HL-60/S4 treated with retinoic acid at 250 ng/mL for 4 days and 3 days (cell line): ENCODE measurements at regions not wholly inside any gene's neighbourhood (a gene's known extent, or its start where the extent isn't known, plus 50 kb on each side); places are given as distances from the start of the nearest gene placed in this dataset.
"Not testable (repeated sequence)": the region's sequence is repeated elsewhere in the genome, so short reads cannot be mapped to it uniquely, and the experiment has no call there.

ENCODE experiments used
- in situ Hi-C: fragments of 300-500 bp; cut with MboI; formaldehyde crosslinking; loops from 2 replicates; pipeline ENCODE4 v1.7.0; 2022; ENCODE audit warnings: low sequenced_read_pairs

DNA sequence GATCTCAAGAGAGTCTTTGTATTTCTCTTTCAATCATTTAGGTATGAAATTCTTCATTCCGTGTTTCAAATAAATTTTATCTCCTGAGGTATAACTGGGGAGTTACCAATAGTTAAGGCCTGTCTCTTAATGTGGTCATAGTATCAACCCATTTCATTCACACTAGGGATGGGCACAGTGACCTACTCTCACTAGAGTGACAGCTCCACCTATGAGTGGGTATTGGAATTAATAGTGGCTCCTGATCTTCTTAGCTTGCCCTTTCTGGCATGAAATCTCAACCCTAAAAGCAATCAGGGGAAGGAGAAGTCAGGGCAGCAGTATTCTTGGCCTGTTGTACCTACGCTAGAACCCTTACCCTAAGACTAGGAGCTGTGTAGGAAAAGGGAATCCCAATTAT lies 507.7 kb downstream of the FAM181B start:
- in situ Hi-C loops = loop anchor here (25.0 kb wide), 1 partner anchor 589 kb away; no protein-coding TSS in a partner anchor

GRCh38 chr11:82225502-82225901 lies 508.2 kb downstream of the FAM181B start:
- in situ Hi-C loops = loop anchor here (25.0 kb wide), 1 partner anchor 588 kb away; no protein-coding TSS in a partner anchor

DNA sequence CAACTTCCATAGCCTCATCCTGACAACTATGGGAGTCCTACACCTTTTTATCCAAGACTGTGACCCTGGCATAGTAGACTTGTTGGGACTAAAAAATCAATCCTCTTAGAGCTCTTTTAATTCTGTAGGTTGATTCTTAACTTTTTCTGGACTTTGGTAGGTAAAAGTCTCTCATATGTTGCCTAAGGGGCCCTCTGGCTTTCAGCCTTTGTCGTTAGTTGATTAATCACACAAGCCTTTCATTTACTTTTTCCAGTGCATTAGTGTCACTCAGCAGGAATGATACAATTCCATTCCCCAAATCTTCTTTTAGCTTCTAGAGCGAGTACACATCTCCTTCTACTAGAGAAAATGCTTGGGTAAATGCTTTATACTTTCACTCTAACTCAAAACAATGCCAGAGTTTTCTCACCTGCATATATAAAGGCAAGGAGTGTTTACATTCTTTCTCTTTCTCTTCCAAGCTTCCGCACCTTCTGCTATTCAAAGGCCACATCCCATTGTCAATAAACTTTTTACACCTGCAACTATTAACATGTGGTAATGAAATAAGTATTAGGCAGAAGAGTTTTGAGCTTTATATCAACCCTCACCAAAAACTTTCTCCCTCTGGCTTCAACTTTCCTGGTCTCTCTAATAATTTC lies 516.6 kb downstream of the FAM181B start:
- in situ Hi-C loops = no loop called here

DNA sequence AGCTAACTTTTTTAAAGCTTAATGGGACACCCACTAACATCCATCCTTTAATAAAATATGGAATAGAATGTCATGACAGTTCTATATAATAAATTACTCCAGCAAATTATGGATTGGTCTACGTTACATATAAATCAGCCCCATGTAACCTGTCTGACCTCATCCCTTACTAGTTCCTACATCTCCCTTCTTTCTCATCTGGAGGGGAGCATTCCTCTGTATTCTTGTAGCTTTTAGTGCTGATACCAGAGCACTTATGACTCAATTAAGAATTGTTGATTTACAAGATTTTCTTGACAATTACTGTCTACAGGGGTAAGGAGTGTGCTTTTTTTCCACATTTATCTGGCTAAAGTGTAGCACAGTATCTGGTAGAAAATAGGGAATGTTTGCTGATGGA lies 523.7 kb downstream of the FAM181B start:
- in situ Hi-C loops = no loop called here

GRCh38 chr11:82195283-82195682 lies 538.4 kb downstream of the FAM181B start:
- in situ Hi-C loops = no loop called here

- in situ Hi-C loops = no loop called here
Observed at GRCh38 chr11:82194521-82194920, 539.1 kb downstream of the FAM181B start.

DNA sequence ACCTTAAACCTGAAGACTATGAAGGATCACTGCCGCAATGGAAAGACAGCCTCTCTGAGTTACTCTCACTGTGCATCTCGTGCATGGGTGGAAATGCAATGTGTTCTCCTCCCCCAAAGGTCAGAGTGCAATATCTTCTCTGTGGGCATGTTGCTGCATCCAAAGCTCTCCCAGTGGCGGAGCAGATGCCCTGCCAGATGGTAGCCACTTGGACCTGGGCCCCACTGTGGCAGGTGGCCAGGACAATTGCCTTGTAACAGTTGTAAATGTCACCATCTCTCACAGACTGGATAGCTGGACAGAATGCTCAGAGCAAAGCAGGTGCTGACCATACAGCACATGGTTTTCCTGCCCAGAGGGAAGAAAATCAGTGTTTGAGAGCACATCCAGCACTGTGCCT lies 542.0 kb downstream of the FAM181B start:
- in situ Hi-C loops = no loop called here

DNA sequence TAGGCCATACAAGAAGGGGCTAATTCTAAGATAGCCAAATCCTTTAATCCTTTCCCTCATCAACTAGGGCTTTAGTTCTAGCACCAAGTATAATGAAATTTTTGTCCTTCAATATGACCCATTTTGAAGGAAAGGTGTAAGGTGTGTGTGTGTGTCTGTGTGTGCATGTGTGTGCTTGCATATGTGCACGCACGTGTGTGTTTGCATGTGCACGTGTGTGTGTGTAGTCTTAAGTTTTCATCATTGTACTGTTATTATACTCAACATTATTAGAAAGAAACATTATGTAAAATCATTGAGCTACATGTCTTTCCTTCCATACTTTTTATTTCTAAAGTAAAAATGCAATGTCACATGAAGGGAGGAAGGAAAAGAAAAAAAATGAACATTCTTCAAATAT lies 547.7 kb downstream of the FAM181B start:
- in situ Hi-C loops = no loop called here

GRCh38 chr11:82184966-82185365 lies 548.7 kb downstream of the FAM181B start:
- in situ Hi-C loops = no loop called here

- in situ Hi-C loops = no loop called here
Observed at GRCh38 chr11:82183346-82183745, 550.3 kb downstream of the FAM181B start.

DNA sequence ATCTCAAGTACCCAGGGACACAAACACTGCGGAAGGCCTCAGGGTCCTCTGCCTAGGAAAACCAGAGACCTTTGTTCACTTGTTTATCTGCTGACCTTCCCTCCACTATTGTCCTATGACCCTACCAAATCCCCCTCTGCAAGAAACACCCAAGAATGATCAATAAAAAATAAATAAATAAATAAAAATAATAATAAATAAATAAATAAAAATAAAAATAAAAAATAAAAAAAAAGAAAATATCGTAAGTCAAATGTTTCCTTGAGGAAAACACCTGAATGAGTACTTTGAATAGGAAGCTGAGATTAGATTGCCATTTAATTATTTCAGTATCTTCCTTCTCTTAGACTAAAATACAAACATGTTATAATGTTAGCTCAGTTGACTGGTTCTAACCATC lies 551.0 kb downstream of the FAM181B start:
- in situ Hi-C loops = not testable (repeated sequence)

DNA sequence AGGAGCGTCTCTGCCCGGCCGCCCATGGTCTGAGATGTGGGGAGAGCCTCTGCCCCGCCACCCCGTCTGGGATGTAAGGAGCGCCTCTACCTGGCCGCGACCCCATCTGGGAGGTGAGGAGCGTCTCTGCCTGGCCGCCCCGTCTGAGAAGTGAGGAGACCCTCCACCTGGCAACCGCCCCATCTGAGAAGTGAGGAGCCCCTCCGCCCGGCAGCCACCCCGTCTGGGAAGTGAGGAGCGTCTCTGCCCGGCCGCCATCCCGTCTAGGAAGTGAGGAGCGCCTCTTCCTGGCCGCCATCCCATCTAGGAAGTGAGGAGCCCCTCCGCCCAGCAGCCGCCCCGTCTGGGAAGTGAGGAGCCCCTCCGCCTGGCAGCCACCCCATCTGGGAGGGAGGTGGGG lies 551.9 kb downstream of the FAM181B start:
- in situ Hi-C loops = not testable (repeated sequence)

- in situ Hi-C loops = no loop called here
Observed at GRCh38 chr11:82176945-82177344, 556.7 kb downstream of the FAM181B start.

DNA sequence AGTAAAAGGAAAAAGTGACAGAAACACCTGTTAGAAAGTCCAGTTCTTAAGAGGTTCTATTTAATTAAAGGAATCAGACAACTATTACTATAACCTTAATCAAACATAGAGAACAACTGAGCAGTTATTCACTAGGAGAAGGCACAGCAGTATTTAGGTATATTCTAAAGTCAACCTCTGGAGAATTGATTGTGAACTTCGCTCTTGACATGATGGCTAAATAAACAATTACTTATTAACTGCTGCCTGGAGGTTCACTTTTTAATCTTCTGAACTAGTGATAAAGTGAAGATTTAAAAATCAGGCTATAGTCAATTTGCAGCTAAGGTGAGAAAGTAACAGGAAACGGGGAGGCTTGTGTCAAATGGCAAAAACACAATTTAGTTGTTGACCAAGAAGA lies 557.3 kb downstream of the FAM181B start:
- in situ Hi-C loops = no loop called here

GRCh38 chr11:82174610-82175009 lies 559.1 kb downstream of the FAM181B start:
- in situ Hi-C loops = no loop called here

- in situ Hi-C loops = no loop called here
Observed at GRCh38 chr11:82146789-82147188, 586.9 kb downstream of the FAM181B start.

DNA sequence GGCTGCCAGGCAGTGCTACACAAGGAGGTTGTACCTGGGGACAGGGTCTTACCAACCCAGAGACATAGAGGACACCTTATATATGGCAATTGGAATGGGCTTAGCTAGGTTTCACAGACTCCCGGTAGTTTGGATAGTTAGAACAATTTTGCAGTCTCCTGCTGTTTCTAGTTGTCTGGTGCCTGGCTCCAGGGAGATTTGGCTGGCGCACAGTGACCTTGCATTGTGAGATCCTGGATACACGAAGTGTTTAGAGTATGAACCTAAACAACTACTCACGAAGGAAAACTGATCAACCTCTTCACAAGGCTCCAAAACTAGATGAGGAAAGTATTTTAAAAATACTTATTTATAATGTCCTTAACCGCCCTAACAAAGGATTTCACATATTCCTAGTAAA lies 614.7 kb downstream of the FAM181B start:
- in situ Hi-C loops = no loop called here

- in situ Hi-C loops = no loop called here
Observed at GRCh38 chr11:82117362-82117761, 616.3 kb downstream of the FAM181B start.

DNA sequence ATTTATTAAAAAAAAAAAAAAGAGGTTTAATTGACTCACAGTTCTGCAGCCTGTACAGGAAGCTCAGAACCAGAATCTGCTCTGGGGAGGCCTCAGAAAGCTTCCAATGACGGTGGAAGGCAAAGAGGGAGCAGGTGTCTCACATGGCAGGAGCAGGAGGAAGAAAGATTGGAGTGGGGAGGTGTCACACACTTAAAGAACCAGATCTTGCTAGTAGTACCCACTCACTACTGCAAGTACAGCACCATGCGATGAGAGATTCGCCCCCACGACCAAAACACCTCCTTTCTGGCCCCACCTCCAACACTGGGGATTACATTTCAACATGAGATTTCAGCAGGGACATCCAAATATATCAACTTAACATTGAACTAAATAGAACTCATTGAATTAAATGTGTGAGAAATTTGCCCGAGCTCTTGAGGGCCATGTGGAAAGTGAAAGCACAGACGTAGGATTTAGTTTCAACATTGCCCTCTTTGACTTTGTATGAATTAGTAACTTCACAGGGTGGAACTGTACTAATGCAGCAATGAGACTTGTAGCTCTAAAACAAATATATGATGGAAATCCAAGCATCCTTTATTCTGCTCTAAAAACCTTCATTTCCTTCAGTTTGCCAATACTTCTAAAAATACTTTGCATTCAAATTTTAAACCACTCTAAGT lies 628.2 kb downstream of the FAM181B start:
- in situ Hi-C loops = no loop called here

DNA sequence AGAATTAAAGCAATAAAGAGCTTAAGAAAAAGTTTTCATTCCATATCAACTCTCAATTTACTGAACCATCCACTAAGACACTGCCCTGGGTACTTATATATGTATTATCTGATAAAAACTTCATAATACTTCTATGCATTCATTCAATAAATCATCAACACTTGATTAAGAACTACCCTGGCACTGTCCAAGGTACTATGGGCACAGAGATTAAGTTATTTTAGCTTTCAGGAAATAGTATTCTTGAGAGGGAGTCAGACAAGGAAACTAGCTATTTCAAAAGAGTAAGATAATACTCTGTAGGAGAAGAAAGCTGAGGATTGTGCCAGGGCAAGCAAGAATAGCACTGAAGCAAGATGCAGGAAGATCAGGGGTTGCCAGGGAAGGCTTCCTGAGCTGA lies 640.8 kb downstream of the FAM181B start:
- in situ Hi-C loops = no loop called here

- in situ Hi-C loops = no loop called here
Observed at GRCh38 chr11:82089426-82089825, 644.2 kb downstream of the FAM181B start.

DNA sequence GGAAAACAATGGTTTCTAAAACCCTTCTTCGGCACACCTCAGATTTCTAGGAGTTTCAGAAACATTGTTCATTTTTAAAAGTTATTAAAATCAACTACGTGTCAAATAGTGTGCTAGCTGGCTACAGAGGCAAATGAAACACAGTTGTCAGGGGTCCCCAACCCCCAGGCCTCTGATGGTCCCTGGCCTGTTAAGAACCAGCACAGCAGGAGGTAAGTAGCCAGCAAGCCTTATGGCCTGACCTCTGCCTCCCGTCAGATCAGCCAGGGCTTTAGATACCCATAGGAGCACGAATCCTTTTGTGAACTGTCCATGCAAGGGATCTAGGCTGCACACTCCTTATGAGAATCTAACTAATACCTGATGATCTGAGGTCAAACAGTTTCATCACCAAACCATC lies 648.2 kb downstream of the FAM181B start:
- in situ Hi-C loops = no loop called here

DNA sequence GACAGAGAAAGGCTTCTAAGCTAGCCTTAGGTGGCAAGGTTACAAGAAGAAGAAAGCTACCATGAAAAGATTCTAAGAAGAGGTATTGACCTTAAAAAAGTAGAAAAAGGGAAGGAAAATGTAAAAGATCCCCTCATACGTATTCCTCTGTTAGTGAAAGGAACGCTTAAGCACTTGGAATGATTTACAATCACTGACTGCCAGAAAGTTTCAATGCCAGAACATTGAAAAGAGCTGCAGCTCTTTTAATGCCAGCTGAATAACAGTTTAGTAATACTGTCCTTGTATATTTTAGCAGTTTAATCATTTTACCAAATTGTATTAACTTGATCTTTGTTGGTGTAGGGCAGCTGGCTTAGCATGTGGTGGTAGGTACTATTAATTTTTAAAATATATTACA lies 650.7 kb downstream of the FAM181B start:
- in situ Hi-C loops = no loop called here
